Peyer's patch (tissue), 4 donors: ENCODE measurements at regions not wholly inside any gene's neighbourhood (a gene's known extent, or its start where the extent isn't known, plus 50 kb on each side); places are given as distances from the start of the nearest gene placed in this dataset.

ENCODE experiments used
- CTCF ChIP-seq, 6 experiments: fragments of 450-650 bp in 4 of 6; fragments of 200-600 bp in 2 of 6; sonication (generic) in 1 of 6; IDR thresholded peaks; one replicate each; pipeline ENCODE4 v1.5.1; 2017 to 2019; ENCODE audit warnings: antibody characterized with exemption in 6 of 6, mild to moderate bottlenecking in 3 of 6, moderate library complexity in 1 of 6
- POLR2A ChIP-seq, 2 donors: fragments of 450-650 bp; IDR thresholded peaks; one replicate each; pipeline ENCODE4 v1.5.1; 2017; ENCODE audit warnings: antibody characterized with exemption in 2 of 2, mild to moderate bottlenecking in 2 of 2, moderate library complexity in 2 of 2

GRCh38 chr3:154668835-154669234 is 238.8 kb upstream of the GPR149 start:
- TF ChIP-seq POLR2A (IDR thresholded peaks at IDR 0.05) (no peak), CTCF (IDR thresholded peaks at IDR 0.05) (no peak)
